Fibroblast of lung (primary cell): ENCODE measurements at regions not wholly inside any gene's neighbourhood (a gene's known extent, or its start where the extent isn't known, plus 50 kb on each side); places are given as distances from the start of the nearest gene placed in this dataset.

ENCODE experiments used
- DNase-seq, 2 donors: peaks; one replicate each; pipeline versions ENCODE4 v3.0.0 to v3.0.0-alpha.2; 2010; ENCODE audit warnings: low read depth in 2 of 2
- H2AFZ ChIP-seq: 2 replicates; pipeline ENCODE4 v1.5.1; 2012; ENCODE audit warnings: low read length, control low read depth, inconsistent platforms
- H3K27ac ChIP-seq: 2 replicates; pipeline ENCODE4 v1.5.1; 2011; ENCODE audit warnings: low read length, control low read depth; ENCODE audit not compliant: insufficient read depth
- H3K27me3 ChIP-seq: 2 replicates; pipeline ENCODE4 v1.5.1; 2011; ENCODE audit warnings: mild to moderate bottlenecking, low read length; ENCODE audit not compliant: control insufficient read depth, insufficient read depth
- H3K36me3 ChIP-seq: 2 replicates; pipeline ENCODE4 v1.5.1; 2011; ENCODE audit warnings: low read length; ENCODE audit not compliant: control insufficient read depth, insufficient read depth
- H3K4me1 ChIP-seq: 2 replicates; pipeline ENCODE4 v1.5.1; 2011; ENCODE audit warnings: low read length; ENCODE audit not compliant: control insufficient read depth, insufficient read depth; ENCODE audit errors: extremely low read depth
- H3K4me2 ChIP-seq: 2 replicates; pipeline ENCODE4 v1.5.1; 2011; ENCODE audit warnings: low read length, control low read depth; ENCODE audit not compliant: insufficient read depth; ENCODE audit errors: extremely low read depth
- H3K4me3 ChIP-seq, 4 experiments: fragments of 200-600 bp in 1 of 4; sonication (generic) in 1 of 4; replicated peaks in 1 of 4; 2 replicates each; pipeline ENCODE4 v1.5.1; 2011 to 2016; ENCODE audit warnings: low read length in 4 of 4, low read depth in 3 of 4, mild to moderate bottlenecking in 3 of 4, control low read depth in 2 of 4, inconsistent platforms in 1 of 4, mixed read lengths in 1 of 4; ENCODE audit not compliant: insufficient read depth in 1 of 4; ENCODE audit errors: control extremely low read depth in 1 of 4
- H3K79me2 ChIP-seq: 2 replicates; pipeline ENCODE4 v1.5.1; 2012; ENCODE audit warnings: mild to moderate bottlenecking, low read length, inconsistent platforms; ENCODE audit not compliant: control insufficient read depth, insufficient read depth
- H3K9ac ChIP-seq: 2 replicates; pipeline ENCODE4 v1.5.1; 2011; ENCODE audit warnings: mild to moderate bottlenecking, low read length, control low read depth; ENCODE audit not compliant: insufficient read depth
- H3K9me3 ChIP-seq: 2 replicates; pipeline ENCODE4 v1.5.1; 2012; ENCODE audit warnings: low read depth, low read length; ENCODE audit not compliant: control insufficient read depth, insufficient read depth
- H4K20me1 ChIP-seq: 2 replicates; pipeline ENCODE4 v1.5.1; 2011; ENCODE audit warnings: low read length; ENCODE audit not compliant: control insufficient read depth, insufficient read depth; ENCODE audit errors: extremely low read depth
- EZH2 ChIP-seq: IDR thresholded peaks from 2 replicates; pipeline ENCODE4 v1.5.1; 2012; ENCODE audit warnings: low read length, control low read depth, mild to moderate bottlenecking; ENCODE audit errors: missing control alignments
- TF ChIP-seq, protein P1 (sequence below), 2 donors: IDR thresholded peaks in 1 of 2; conservative IDR thresholded peaks in 1 of 2; 1 replicate in 1 of 2; 2 replicates in 1 of 2; pipeline ENCODE4 v1.5.1; 2011 to 2012; ENCODE audit warnings: low read length in 2 of 2, control low read depth in 1 of 2, inconsistent platforms in 1 of 2, low read depth in 1 of 2, mild to moderate bottlenecking in 1 of 2

DNA sequence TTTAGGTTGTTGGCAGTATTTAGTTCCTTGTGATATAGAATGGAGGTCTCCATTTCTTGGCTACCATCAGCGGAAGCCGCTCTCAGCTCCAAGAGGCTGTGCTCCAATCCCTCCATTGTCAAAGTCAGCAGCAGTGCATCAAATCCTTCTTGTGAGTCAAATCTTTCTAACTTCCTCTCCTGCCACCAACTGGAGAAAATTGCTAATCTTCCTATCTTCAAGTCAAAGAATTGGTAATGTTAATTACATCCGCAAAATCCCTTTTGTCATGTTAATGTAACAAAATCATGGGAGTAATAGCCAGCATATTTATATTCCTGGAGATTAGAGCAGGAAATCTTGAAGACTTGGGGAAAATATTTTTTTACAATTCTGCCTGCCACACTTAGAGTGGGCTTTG is 436.4 kb upstream of the DYNLRB2 start:
- Histone ChIP-seq H4K20me1 (no peaks in the 10 kb centered on the region), H3K4me2 (no peak overlapping the region), H3K4me1 (no peaks in the 10 kb centered on the region), H3K36me3 (no peaks in the 10 kb centered on the region), H3K27me3 (no peaks in the 10 kb centered on the region), H3K27ac (no peak overlapping the region), H2AFZ (no peak overlapping the region), H3K9ac (no peak overlapping the region), H3K79me2 (no peaks in the 10 kb centered on the region), H3K4me3 (no peak overlapping the region), H3K9me3 (no peaks in the 10 kb centered on the region)
- TF ChIP-seq, protein P1, sequence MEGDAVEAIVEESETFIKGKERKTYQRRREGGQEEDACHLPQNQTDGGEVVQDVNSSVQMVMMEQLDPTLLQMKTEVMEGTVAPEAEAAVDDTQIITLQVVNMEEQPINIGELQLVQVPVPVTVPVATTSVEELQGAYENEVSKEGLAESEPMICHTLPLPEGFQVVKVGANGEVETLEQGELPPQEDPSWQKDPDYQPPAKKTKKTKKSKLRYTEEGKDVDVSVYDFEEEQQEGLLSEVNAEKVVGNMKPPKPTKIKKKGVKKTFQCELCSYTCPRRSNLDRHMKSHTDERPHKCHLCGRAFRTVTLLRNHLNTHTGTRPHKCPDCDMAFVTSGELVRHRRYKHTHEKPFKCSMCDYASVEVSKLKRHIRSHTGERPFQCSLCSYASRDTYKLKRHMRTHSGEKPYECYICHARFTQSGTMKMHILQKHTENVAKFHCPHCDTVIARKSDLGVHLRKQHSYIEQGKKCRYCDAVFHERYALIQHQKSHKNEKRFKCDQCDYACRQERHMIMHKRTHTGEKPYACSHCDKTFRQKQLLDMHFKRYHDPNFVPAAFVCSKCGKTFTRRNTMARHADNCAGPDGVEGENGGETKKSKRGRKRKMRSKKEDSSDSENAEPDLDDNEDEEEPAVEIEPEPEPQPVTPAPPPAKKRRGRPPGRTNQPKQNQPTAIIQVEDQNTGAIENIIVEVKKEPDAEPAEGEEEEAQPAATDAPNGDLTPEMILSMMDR (conservative IDR thresholded peaks at IDR 0.05 in 1 of 2, IDR thresholded peaks at IDR 0.05 in 1 of 2; ENCODE audit: low read depth in 1 of 2, low read length in 2 of 2): no peak
- no peak for TF ChIP-seq EZH2
- DNase-seq: peak in 1 of 2 donors; percentile 11

GRCh38 chr16:80103463-80103862 is 437.3 kb upstream of the DYNLRB2 start:
- no peak for DNase-seq
- Histone ChIP-seq H3K4me1 (no peaks in the 10 kb centered on the region), H3K9ac (no peak overlapping the region), H3K9me3 (no peaks in the 10 kb centered on the region), H3K27me3 (no peaks in the 10 kb centered on the region), H3K4me2 (no peak overlapping the region), H3K79me2 (no peaks in the 10 kb centered on the region), H4K20me1 (no peaks in the 10 kb centered on the region), H3K36me3 (no peaks in the 10 kb centered on the region), H3K4me3 (no peak overlapping the region), H2AFZ (no peak overlapping the region), H3K27ac (no peak overlapping the region)
- no peak for TF ChIP-seq EZH2
- TF ChIP-seq, protein P1 (conservative IDR thresholded peaks at IDR 0.05 in 1 of 2, IDR thresholded peaks at IDR 0.05 in 1 of 2; ENCODE audit: low read depth in 1 of 2, low read length in 2 of 2): no peak

DNA sequence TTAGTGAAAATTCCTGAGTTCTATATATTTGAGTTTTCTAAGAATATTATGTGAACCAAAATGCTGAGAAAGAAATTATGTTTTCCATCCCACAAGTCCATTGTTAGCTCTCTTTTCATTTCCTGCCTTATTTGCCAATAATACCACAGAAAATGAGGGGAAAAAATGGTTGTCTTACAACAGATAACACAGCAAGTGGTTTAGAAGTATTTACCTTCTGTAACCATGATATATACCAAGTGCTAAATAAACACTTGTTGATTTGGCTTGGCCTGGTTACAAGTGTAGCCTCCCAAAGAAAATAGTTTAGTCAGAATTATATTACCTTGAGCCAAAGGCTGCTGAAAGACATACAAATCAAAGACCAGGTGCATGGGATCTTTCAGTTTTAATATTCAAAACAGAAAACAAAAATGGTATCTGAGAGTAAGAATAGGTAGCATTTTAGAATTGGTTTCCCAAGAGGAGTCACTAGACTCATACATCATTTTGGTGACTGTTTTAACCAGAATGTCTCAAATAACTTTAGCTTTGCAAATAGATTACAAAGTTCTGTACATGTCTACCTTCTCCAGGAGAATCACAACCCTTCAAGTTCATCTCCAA is 439.8 kb upstream of the DYNLRB2 start:
- Histone ChIP-seq H3K27me3 (no peaks in the 10 kb centered on the region), H3K36me3 (no peaks in the 10 kb centered on the region), H3K9ac (no peak overlapping the region), H3K4me2 (no peak overlapping the region), H3K4me1 (no peaks in the 10 kb centered on the region), H3K9me3 (no peaks in the 10 kb centered on the region), H4K20me1 (no peaks in the 10 kb centered on the region), H3K79me2 (no peaks in the 10 kb centered on the region), H3K27ac (no peak overlapping the region), H2AFZ (no peak overlapping the region), H3K4me3 (no peak overlapping the region)
- TF ChIP-seq, protein P1 (conservative IDR thresholded peaks at IDR 0.05 in 1 of 2, IDR thresholded peaks at IDR 0.05 in 1 of 2; ENCODE audit: low read depth in 1 of 2, low read length in 2 of 2): no peak
- TF ChIP-seq EZH2: no peak
- DNase-seq: peak in 1 of 2 donors; percentile 65
